ENCODE measurements at regions not wholly inside any gene's neighbourhood (a gene's known extent, or its start where the extent isn't known, plus 50 kb on each side); places are given as distances from the start of the nearest gene placed in this dataset.

DNA sequence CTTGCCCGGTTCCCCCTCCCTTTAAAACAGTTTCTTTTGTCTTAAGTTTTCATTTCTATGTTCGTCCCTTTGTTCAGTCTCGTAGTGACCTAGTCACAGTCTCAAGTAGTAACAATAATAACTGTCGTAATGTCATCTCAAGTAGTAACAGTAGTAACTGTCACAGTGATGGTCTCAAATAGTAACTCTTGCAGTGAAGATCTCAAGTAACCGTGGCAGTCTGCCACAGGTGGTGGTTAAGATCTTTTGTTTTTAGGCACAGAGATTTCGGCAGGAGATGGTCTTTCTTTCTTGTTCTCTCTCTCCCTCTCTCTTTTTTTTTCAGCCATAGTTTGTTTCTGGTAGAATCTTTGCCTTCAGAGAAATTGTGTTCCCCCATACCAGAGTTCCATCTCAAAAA, 656.0 kb upstream of the SGO1 start:
- TF ChIP-seq, protein P1, sequence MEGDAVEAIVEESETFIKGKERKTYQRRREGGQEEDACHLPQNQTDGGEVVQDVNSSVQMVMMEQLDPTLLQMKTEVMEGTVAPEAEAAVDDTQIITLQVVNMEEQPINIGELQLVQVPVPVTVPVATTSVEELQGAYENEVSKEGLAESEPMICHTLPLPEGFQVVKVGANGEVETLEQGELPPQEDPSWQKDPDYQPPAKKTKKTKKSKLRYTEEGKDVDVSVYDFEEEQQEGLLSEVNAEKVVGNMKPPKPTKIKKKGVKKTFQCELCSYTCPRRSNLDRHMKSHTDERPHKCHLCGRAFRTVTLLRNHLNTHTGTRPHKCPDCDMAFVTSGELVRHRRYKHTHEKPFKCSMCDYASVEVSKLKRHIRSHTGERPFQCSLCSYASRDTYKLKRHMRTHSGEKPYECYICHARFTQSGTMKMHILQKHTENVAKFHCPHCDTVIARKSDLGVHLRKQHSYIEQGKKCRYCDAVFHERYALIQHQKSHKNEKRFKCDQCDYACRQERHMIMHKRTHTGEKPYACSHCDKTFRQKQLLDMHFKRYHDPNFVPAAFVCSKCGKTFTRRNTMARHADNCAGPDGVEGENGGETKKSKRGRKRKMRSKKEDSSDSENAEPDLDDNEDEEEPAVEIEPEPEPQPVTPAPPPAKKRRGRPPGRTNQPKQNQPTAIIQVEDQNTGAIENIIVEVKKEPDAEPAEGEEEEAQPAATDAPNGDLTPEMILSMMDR (conservative IDR thresholded peaks at IDR 0.05; ENCODE audit: low read depth in 2 of 2), result no peak
- TF ChIP-seq, protein P2, sequence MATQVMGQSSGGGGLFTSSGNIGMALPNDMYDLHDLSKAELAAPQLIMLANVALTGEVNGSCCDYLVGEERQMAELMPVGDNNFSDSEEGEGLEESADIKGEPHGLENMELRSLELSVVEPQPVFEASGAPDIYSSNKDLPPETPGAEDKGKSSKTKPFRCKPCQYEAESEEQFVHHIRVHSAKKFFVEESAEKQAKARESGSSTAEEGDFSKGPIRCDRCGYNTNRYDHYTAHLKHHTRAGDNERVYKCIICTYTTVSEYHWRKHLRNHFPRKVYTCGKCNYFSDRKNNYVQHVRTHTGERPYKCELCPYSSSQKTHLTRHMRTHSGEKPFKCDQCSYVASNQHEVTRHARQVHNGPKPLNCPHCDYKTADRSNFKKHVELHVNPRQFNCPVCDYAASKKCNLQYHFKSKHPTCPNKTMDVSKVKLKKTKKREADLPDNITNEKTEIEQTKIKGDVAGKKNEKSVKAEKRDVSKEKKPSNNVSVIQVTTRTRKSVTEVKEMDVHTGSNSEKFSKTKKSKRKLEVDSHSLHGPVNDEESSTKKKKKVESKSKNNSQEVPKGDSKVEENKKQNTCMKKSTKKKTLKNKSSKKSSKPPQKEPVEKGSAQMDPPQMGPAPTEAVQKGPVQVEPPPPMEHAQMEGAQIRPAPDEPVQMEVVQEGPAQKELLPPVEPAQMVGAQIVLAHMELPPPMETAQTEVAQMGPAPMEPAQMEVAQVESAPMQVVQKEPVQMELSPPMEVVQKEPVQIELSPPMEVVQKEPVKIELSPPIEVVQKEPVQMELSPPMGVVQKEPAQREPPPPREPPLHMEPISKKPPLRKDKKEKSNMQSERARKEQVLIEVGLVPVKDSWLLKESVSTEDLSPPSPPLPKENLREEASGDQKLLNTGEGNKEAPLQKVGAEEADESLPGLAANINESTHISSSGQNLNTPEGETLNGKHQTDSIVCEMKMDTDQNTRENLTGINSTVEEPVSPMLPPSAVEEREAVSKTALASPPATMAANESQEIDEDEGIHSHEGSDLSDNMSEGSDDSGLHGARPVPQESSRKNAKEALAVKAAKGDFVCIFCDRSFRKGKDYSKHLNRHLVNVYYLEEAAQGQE (IDR thresholded peaks at IDR 0.05; ENCODE audit: unreplicated experiment), result no peak
- TF ChIP-seq ZNF114 (CRISPR knock-in tag; IDR thresholded peaks at IDR 0.05), result no peak
- TF ChIP-seq POLR2AphosphoS5 (IDR thresholded peaks at IDR 0.05; ENCODE audit: low read depth), result no peak
- no peak for TF ChIP-seq EZH2phosphoT487 (IDR thresholded peaks at IDR 0.05; ENCODE audit: unreplicated experiment)
- TF ChIP-seq JUNB (IDR thresholded peaks at IDR 0.05; ENCODE audit: unreplicated experiment), result no peak
- TF ChIP-seq EZH2 (IDR thresholded peaks at IDR 0.05; ENCODE audit: low read depth, unreplicated experiment), result no peak
- no peak for TF ChIP-seq CREB1 (CRISPR knock-in tag; IDR thresholded peaks at IDR 0.05; ENCODE audit: low read depth)
- no peak for TF ChIP-seq STAT1 (IDR thresholded peaks at IDR 0.05; ENCODE audit: unreplicated experiment)
- TF ChIP-seq, protein P3, sequence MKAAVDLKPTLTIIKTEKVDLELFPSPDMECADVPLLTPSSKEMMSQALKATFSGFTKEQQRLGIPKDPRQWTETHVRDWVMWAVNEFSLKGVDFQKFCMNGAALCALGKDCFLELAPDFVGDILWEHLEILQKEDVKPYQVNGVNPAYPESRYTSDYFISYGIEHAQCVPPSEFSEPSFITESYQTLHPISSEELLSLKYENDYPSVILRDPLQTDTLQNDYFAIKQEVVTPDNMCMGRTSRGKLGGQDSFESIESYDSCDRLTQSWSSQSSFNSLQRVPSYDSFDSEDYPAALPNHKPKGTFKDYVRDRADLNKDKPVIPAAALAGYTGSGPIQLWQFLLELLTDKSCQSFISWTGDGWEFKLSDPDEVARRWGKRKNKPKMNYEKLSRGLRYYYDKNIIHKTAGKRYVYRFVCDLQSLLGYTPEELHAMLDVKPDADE (IDR thresholded peaks at IDR 0.05), result no peak
- TF ChIP-seq, protein P4, sequence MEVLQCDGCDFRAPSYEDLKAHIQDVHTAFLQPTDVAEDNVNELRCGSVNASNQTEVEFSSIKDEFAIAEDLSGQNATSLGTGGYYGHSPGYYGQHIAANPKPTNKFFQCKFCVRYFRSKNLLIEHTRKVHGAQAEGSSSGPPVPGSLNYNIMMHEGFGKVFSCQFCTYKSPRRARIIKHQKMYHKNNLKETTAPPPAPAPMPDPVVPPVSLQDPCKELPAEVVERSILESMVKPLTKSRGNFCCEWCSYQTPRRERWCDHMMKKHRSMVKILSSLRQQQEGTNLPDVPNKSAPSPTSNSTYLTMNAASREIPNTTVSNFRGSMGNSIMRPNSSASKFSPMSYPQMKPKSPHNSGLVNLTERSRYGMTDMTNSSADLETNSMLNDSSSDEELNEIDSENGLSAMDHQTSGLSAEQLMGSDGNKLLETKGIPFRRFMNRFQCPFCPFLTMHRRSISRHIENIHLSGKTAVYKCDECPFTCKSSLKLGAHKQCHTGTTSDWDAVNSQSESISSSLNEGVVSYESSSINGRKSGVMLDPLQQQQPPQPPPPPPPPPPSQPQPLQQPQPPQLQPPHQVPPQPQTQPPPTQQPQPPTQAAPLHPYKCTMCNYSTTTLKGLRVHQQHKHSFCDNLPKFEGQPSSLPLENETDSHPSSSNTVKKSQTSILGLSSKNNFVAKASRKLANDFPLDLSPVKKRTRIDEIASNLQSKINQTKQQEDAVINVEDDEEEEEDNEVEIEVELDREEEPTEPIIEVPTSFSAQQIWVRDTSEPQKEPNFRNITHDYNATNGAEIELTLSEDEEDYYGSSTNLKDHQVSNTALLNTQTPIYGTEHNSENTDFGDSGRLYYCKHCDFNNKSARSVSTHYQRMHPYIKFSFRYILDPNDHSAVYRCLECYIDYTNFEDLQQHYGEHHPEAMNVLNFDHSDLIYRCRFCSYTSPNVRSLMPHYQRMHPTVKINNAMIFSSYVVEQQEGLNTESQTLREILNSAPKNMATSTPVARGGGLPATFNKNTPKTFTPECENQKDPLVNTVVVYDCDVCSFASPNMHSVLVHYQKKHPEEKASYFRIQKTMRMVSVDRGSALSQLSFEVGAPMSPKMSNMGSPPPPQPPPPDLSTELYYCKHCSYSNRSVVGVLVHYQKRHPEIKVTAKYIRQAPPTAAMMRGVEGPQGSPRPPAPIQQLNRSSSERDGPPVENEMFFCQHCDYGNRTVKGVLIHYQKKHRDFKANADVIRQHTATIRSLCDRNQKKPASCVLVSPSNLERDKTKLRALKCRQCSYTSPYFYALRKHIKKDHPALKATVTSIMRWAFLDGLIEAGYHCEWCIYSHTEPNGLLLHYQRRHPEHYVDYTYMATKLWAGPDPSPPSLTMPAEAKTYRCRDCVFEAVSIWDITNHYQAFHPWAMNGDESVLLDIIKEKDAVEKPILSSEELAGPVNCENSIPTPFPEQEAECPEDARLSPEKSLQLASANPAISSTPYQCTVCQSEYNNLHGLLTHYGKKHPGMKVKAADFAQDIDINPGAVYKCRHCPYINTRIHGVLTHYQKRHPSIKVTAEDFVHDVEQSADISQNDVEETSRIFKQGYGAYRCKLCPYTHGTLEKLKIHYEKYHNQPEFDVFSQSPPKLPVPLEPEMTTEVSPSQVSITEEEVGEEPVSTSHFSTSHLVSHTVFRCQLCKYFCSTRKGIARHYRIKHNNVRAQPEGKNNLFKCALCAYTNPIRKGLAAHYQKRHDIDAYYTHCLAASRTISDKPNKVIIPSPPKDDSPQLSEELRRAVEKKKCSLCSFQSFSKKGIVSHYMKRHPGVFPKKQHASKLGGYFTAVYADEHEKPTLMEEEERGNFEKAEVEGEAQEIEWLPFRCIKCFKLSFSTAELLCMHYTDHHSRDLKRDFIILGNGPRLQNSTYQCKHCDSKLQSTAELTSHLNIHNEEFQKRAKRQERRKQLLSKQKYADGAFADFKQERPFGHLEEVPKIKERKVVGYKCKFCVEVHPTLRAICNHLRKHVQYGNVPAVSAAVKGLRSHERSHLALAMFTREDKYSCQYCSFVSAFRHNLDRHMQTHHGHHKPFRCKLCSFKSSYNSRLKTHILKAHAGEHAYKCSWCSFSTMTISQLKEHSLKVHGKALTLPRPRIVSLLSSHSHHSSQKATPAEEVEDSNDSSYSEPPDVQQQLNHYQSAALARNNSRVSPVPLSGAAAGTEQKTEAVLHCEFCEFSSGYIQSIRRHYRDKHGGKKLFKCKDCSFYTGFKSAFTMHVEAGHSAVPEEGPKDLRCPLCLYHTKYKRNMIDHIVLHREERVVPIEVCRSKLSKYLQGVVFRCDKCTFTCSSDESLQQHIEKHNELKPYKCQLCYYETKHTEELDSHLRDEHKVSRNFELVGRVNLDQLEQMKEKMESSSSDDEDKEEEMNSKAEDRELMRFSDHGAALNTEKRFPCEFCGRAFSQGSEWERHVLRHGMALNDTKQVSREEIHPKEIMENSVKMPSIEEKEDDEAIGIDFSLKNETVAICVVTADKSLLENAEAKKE (CRISPR knock-in tag; IDR thresholded peaks at IDR 0.05), result no peak
- no peak for TF ChIP-seq ZNF331 (CRISPR knock-in tag; IDR thresholded peaks at IDR 0.05; ENCODE audit: low read depth)
